ENCODE measurements at regions not wholly inside any gene's neighbourhood (a gene's known extent, or its start where the extent isn't known, plus 50 kb on each side); places are given as distances from the start of the nearest gene placed in this dataset.

- DNase-seq (ENCODE audit: low read depth in 2 of 2) = no peak
These were observed 160.6 kb upstream of the COL21A1 start for GRCh38 chr6:56407883-56408410.

GRCh38 chr6:56406276-56407269 lies 159.2 kb upstream of the COL21A1 start:
- no peak for DNase-seq (ENCODE audit: low read depth in 2 of 2)

- DNase-seq (ENCODE audit: low read depth in 2 of 2) = no peak
These were observed 157.2 kb upstream of the COL21A1 start for GRCh38 chr6:56404599-56404998.

- no peak for DNase-seq (ENCODE audit: low read depth in 2 of 2)
These were observed 156.4 kb upstream of the COL21A1 start for GRCh38 chr6:56403745-56404144.

- no peak for DNase-seq (ENCODE audit: low read depth in 2 of 2)
These were observed 154.2 kb upstream of the COL21A1 start for GRCh38 chr6:56401477-56402070.

GRCh38 chr6:56400273-56400672 lies 152.9 kb upstream of the COL21A1 start:
- no peak for DNase-seq (ENCODE audit: low read depth in 2 of 2)

GRCh38 chr6:56399672-56400263 lies 152.4 kb upstream of the COL21A1 start:
- no peak for DNase-seq (ENCODE audit: low read depth in 2 of 2)

GRCh38 chr6:56399250-56399671 lies 151.9 kb upstream of the COL21A1 start:
- no peak for DNase-seq (ENCODE audit: low read depth in 2 of 2)

GRCh38 chr6:56396435-56396834 lies 149.1 kb upstream of the COL21A1 start:
- no peak for DNase-seq (ENCODE audit: low read depth in 2 of 2)

GRCh38 chr6:56393615-56394612 lies 146.5 kb upstream of the COL21A1 start:
- no peak for DNase-seq (ENCODE audit: low read depth in 2 of 2)

GRCh38 chr6:56388415-56388755 lies 141.0 kb upstream of the COL21A1 start:
- DNase-seq (ENCODE audit: low read depth in 2 of 2) = no peak

- no peak for DNase-seq (ENCODE audit: low read depth in 2 of 2)
These were observed 140.4 kb upstream of the COL21A1 start for GRCh38 chr6:56387621-56388414.

GRCh38 chr6:56386717-56387116 lies 139.3 kb upstream of the COL21A1 start:
- DNase-seq (ENCODE audit: low read depth in 2 of 2) = no peak

GRCh38 chr6:56385981-56386593 lies 138.7 kb upstream of the COL21A1 start:
- DNase-seq (ENCODE audit: low read depth in 2 of 2) = no peak

- DNase-seq (ENCODE audit: low read depth in 2 of 2) = no peak
These were observed 135.8 kb upstream of the COL21A1 start for GRCh38 chr6:56383160-56383559.

- DNase-seq (ENCODE audit: low read depth in 2 of 2) = no peak
These were observed 135.1 kb upstream of the COL21A1 start for GRCh38 chr6:56382416-56382940.

GRCh38 chr6:56381801-56382251 lies 134.4 kb upstream of the COL21A1 start:
- DNase-seq (ENCODE audit: low read depth in 2 of 2) = no peak

GRCh38 chr6:56380476-56380875 lies 133.1 kb upstream of the COL21A1 start:
- no peak for DNase-seq (ENCODE audit: low read depth in 2 of 2)

- DNase-seq (ENCODE audit: low read depth in 2 of 2) = no peak
These were observed 131.7 kb upstream of the COL21A1 start for GRCh38 chr6:56378966-56379585.

Measured in stimulated activated CD8-positive, alpha-beta memory T cell treated with anti-CD3 and anti-CD28 coated beads, Interleukin-15, amount 100 ng/mL, for 4 hours (primary cell).